ENCODE measurements at regions not wholly inside any gene's neighbourhood (a gene's known extent, or its start where the extent isn't known, plus 50 kb on each side); places are given as distances from the start of the nearest gene placed in this dataset.

- DNase-seq (ENCODE audit: low read depth) = no peak
- TF ChIP-seq CTCF (IDR thresholded peaks at IDR 0.05; ENCODE audit: insufficient read depth, low read depth, low read length, missing control alignments) = no peak
- H3K4me3 ChIP-seq (ENCODE audit: low read length) = no peak overlapping the region
Measured at GRCh38 chr22:47297261-47298016, 535.0 kb downstream of the TBC1D22A start.

GRCh38 chr22:47296405-47297260, 534.2 kb downstream of the TBC1D22A start:
- DNase-seq (ENCODE audit: low read depth) = no peak
- no peak overlapping the region for H3K4me3 ChIP-seq (ENCODE audit: low read length)
- TF ChIP-seq CTCF (IDR thresholded peaks at IDR 0.05; ENCODE audit: insufficient read depth, low read depth, low read length, missing control alignments) = no peak

- no peak for TF ChIP-seq CTCF (IDR thresholded peaks at IDR 0.05; ENCODE audit: insufficient read depth, low read depth, low read length, missing control alignments)
- DNase-seq (ENCODE audit: low read depth) = no peak
- H3K4me3 ChIP-seq (ENCODE audit: low read length) = no peak overlapping the region
Measured at GRCh38 chr22:47295982-47296381, 533.5 kb downstream of the TBC1D22A start.

- no peak overlapping the region for H3K4me3 ChIP-seq (ENCODE audit: low read length)
- DNase-seq (ENCODE audit: low read depth) = no peak
- TF ChIP-seq CTCF (IDR thresholded peaks at IDR 0.05; ENCODE audit: insufficient read depth, low read depth, low read length, missing control alignments) = no peak
Measured at GRCh38 chr22:47295226-47295901, 532.9 kb downstream of the TBC1D22A start.

GRCh38 chr22:47294576-47294975, 532.1 kb downstream of the TBC1D22A start:
- no peak for DNase-seq (ENCODE audit: low read depth)
- no peak overlapping the region for H3K4me3 ChIP-seq (ENCODE audit: low read length)
- no peak for TF ChIP-seq CTCF (IDR thresholded peaks at IDR 0.05; ENCODE audit: insufficient read depth, low read depth, low read length, missing control alignments)

- DNase-seq (ENCODE audit: low read depth) = no peak
- TF ChIP-seq CTCF (IDR thresholded peaks at IDR 0.05; ENCODE audit: insufficient read depth, low read depth, low read length, missing control alignments) = no peak
- no peak overlapping the region for H3K4me3 ChIP-seq (ENCODE audit: low read length)
Measured at GRCh38 chr22:47294222-47294532, 531.7 kb downstream of the TBC1D22A start.

All from epithelial cell of esophagus (primary cell).